Urinary bladder (tissue), 3 donors: ENCODE measurements at regions not wholly inside any gene's neighbourhood (a gene's known extent, or its start where the extent isn't known, plus 50 kb on each side); places are given as distances from the start of the nearest gene placed in this dataset.

ENCODE experiments used
- DNase-seq: peaks from one replicate; pipeline ENCODE4 v3.0.0-alpha.2; 2015; ENCODE audit errors: extremely low spot score
- H3K27ac ChIP-seq: one replicate; pipeline ENCODE4 v1.5.1; 2013; ENCODE audit warnings: low read depth, mild to moderate bottlenecking, moderate library complexity
- H3K36me3 ChIP-seq: one replicate; pipeline ENCODE4 v1.6.1; 2013; ENCODE audit warnings: mild to moderate bottlenecking, moderate library complexity; ENCODE audit not compliant: insufficient read depth
- H3K4me1 ChIP-seq: one replicate; pipeline ENCODE4 v1.6.1; 2013; ENCODE audit warnings: mild to moderate bottlenecking, moderate library complexity; ENCODE audit not compliant: insufficient read depth
- H3K4me3 ChIP-seq: one replicate; pipeline ENCODE4 v1.5.1; 2013; ENCODE audit warnings: low read depth, low read length
- WGBS: extraction: QIAGEN DNeasy Blood & Tissue Kit; methylation state at CpG from one replicate; pipeline ENCODE4 v1.1.7; 2013; 5-methylcytosine and 5-hydroxymethylcytosine counted together
- donor health status: healthy with polysubstance abuse.
- donor health status: healthy.

GRCh38 chr6:140316966-140317365, 942.5 kb upstream of the CITED2 start:
- Histone ChIP-seq H3K4me3 (no peak overlapping the region), H3K4me1 (no peaks in the 10 kb centered on the region), H3K27ac (no peak overlapping the region), H3K36me3 (no peaks in the 10 kb centered on the region)
- DNase-seq = no peak
- 92% methylated on average over 4 of the region's 4 CpGs for WGBS

GRCh38 chr6:140314682-140315081, 940.2 kb upstream of the CITED2 start:
- no peaks in the 10 kb centered on the region for H3K36me3 ChIP-seq
- WGBS = 83% methylated on average over 2 of the region's 2 CpGs
- no peak overlapping the region for H3K4me3 ChIP-seq
- no peak overlapping the region for H3K27ac ChIP-seq
- no peaks in the 10 kb centered on the region for H3K4me1 ChIP-seq
- DNase-seq = no peak

- H3K4me1 ChIP-seq = no peaks in the 10 kb centered on the region
- no peak overlapping the region for H3K27ac ChIP-seq
- no peaks in the 10 kb centered on the region for H3K36me3 ChIP-seq
- H3K4me3 ChIP-seq = no peak overlapping the region
- DNase-seq = no peak
These were observed 936.7 kb upstream of the CITED2 start for GRCh38 chr6:140311146-140311545.

GRCh38 chr6:140303218-140303949, 928.9 kb upstream of the CITED2 start:
- Histone ChIP-seq H3K4me1 (no peaks in the 10 kb centered on the region), H3K36me3 (no peaks in the 10 kb centered on the region)
- no peak for DNase-seq

GRCh38 chr6:140300331-140300730, 925.9 kb upstream of the CITED2 start:
- Histone ChIP-seq H3K4me1 (no peaks in the 10 kb centered on the region), H3K4me3 (no peak overlapping the region), H3K36me3 (no peaks in the 10 kb centered on the region), H3K27ac (no peak overlapping the region)
- WGBS = 84% methylated on average over 1 of the region's 1 CpG
- DNase-seq = no peak

More at GRCh38 chr6:140303218-140303949, 928.9 kb upstream of the CITED2 start:
- Histone ChIP-seq H3K27ac (no peak overlapping the region), H3K4me3 (no peak overlapping the region)
- 87% methylated on average over 8 of the region's 8 CpGs for WGBS

GRCh38 chr6:140289186-140289585, 914.7 kb upstream of the CITED2 start:
- Histone ChIP-seq H3K27ac (no peak overlapping the region), H3K4me1 (no peaks in the 10 kb centered on the region), H3K4me3 (no peak overlapping the region), H3K36me3 (no peaks in the 10 kb centered on the region)
- no peak for DNase-seq
- 88% methylated on average over 3 of the region's 3 CpGs for WGBS

GRCh38 chr6:140285998-140286690, 911.7 kb upstream of the CITED2 start:
- no peaks in the 10 kb centered on the region for H3K4me1 ChIP-seq
- 91% methylated on average over 1 of the region's 1 CpG for WGBS
- H3K36me3 ChIP-seq = no peaks in the 10 kb centered on the region
- H3K27ac ChIP-seq = no peak overlapping the region
- H3K4me3 ChIP-seq = no peak overlapping the region
- no peak for DNase-seq

GRCh38 chr6:140285471-140285870, 911.0 kb upstream of the CITED2 start:
- no peak for DNase-seq
- no peak overlapping the region for H3K27ac ChIP-seq
- 85% methylated on average over 2 of the region's 2 CpGs for WGBS
- H3K4me3 ChIP-seq = no peak overlapping the region
- no peaks in the 10 kb centered on the region for H3K4me1 ChIP-seq
- no peaks in the 10 kb centered on the region for H3K36me3 ChIP-seq

- Histone ChIP-seq H3K4me1 (no peaks in the 10 kb centered on the region), H3K4me3 (no peak overlapping the region), H3K27ac (no peak overlapping the region), H3K36me3 (no peaks in the 10 kb centered on the region)
- WGBS = 79% methylated on average over 1 of the region's 1 CpG
- no peak for DNase-seq
These were observed 910.4 kb upstream of the CITED2 start for GRCh38 chr6:140284871-140285270.

GRCh38 chr6:140283197-140283596, 908.7 kb upstream of the CITED2 start:
- Histone ChIP-seq H3K4me3 (no peak overlapping the region), H3K4me1 (no peaks in the 10 kb centered on the region), H3K27ac (no peak overlapping the region), H3K36me3 (no peaks in the 10 kb centered on the region)
- DNase-seq = no peak
- 67% methylated on average over 2 of the region's 2 CpGs for WGBS

- WGBS = 93% methylated on average over 1 of the region's 1 CpG
- no peaks in the 10 kb centered on the region for H3K4me1 ChIP-seq
- no peaks in the 10 kb centered on the region for H3K36me3 ChIP-seq
- no peak overlapping the region for H3K4me3 ChIP-seq
- DNase-seq = no peak
- no peak overlapping the region for H3K27ac ChIP-seq
These were observed 907.3 kb upstream of the CITED2 start for GRCh38 chr6:140281767-140282166.

GRCh38 chr6:140281236-140281635, 906.8 kb upstream of the CITED2 start:
- 85% methylated on average over 2 of the region's 2 CpGs for WGBS
- Histone ChIP-seq H3K36me3 (no peaks in the 10 kb centered on the region), H3K4me3 (no peak overlapping the region), H3K27ac (no peak overlapping the region), H3K4me1 (no peaks in the 10 kb centered on the region)
- no peak for DNase-seq

- Histone ChIP-seq H3K4me1 (no peaks in the 10 kb centered on the region), H3K4me3 (no peak overlapping the region), H3K36me3 (no peaks in the 10 kb centered on the region), H3K27ac (no peak overlapping the region)
- no peak for DNase-seq
- 85% methylated on average over 1 of the region's 1 CpG for WGBS
These were observed 902.3 kb upstream of the CITED2 start for GRCh38 chr6:140276719-140277118.

- Histone ChIP-seq H3K4me1 (no peaks in the 10 kb centered on the region), H3K4me3 (no peak overlapping the region), H3K27ac (no peak overlapping the region), H3K36me3 (no peaks in the 10 kb centered on the region)
- DNase-seq = no peak
- WGBS = 100% methylated on average over 1 of the region's 1 CpG
These were observed 901.7 kb upstream of the CITED2 start for GRCh38 chr6:140276133-140276532.
